ENCODE measurements at regions not wholly inside any gene's neighbourhood (a gene's known extent, or its start where the extent isn't known, plus 50 kb on each side); places are given as distances from the start of the nearest gene placed in this dataset.

DNA sequence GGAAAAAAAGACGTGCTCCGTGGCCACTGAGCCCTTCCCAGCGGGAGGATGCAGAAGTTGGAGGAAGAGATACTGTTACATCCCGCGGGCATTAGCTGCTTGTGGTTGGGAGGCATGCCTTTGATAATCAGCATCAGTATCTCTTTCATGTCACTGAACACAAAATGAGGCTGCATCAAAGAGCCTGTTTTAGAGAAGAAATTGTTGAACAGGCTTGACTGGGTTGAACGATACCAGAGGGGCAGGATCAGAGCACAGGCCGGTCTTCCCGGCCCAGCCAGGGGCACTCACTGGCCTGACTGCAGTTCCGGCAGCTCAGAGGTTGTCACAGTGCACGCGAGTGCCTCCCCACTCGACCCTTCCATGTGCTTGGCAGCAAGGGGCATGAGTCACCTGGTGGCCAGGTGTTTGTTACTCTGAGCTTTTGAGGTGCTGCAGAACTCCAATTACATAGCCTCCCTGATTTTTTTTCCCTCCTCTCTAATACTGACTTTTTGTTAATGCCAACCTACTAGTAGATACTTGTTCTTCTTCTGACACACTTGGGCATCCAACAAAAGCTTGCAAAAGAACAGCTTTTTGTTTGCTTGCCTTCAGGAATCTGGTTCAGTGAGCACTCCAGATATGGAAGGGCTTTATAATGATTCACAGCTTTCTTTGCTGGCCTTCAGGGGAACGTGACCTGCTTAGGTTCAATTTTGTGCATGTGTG is 121.6 kb downstream of the VAPA start:
- peak; percentile 56 for DNase-seq

DNA sequence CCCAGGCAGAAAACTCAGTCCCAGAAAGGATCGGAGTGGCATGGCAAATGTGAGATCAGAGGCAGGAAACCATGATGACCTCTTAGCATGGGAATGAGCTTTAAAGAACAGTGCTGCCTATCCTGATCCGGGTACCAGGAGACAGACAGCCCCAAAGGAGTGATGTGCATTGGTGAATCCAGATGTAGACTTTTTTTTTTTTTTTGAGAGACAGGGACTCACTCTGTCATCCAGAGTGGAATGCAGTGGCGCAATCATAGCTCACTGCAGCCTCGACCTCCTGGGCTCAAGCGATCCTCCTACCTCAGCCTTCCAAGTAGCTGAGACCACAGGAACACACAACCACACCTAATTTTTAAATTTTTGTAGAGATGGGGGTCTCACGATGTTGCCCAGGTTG is 122.7 kb downstream of the VAPA start:
- no peak for DNase-seq

DNA sequence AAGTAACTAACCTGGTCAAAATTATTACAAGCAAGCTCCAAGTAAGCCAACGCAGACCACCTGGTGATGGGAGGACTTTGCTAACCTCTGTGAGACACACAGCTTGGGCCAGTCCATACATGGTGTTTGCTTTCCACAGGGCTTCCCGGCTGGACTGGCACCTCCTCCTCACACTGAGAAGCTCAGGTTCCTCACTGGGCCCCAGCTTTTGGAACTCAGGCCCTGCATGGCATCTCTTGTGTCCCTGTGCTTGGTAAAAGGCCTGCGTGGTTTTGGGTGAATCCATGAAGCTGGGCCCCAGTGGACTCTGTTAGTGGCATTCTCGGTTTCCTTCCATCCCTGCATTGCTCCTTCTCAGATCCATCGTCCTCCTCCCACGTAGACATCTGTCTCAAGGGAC is 123.4 kb downstream of the VAPA start:
- no peak for DNase-seq

DNA sequence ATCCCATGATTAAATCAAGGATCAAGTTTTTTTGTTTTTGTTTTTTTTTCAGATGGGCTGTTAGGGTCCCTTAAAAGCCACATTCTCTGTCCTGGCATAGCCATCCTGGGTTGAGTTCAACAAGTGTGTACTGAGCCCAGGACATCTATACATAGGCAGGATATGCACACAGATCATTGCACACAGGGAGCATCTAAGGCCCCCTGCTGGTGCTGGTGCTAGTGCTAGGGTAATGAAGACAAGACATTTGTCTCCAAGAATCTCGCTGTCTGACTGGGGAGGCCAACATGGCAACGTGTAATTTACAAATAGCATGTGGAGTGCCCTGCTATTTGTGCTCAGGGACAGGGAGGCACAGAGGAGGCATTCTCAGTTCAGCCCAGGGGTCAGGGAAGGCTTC is 124.5 kb downstream of the VAPA start:
- no peak for DNase-seq

DNA sequence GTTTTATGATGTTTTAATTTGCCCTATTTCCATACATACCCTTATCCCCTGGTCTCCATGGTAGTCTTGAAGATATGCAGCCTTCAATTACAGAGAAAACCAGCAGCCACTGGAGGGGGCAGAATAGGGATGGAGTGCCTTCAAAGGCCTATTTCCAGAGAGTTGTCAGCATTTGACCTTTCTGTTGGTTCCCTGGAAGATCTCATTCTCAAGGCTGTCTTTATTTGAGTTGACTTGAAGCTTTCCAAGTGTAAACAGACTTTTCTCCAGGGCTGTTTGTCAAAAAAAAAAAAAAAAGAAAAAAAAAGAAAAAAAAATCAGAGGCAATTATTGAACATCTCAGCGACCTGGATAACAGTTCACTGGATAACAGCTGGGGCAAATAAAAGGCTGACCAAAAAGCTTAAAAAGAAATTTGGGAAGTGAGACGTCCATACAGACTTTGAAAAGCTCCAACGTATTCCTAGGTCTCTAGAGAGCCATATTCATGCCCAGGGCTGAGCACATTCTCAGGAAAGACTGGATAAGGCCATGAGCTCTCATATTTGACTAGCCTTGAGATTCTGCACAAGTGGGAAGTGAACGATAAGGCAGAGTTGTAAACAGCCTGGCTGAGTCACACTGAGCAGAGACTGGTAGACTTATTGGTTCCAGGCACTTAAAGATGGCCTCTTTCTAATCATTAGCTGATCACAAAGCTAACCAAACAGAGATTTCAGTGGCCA is 126.6 kb downstream of the VAPA start:
- no peak for DNase-seq

DNA sequence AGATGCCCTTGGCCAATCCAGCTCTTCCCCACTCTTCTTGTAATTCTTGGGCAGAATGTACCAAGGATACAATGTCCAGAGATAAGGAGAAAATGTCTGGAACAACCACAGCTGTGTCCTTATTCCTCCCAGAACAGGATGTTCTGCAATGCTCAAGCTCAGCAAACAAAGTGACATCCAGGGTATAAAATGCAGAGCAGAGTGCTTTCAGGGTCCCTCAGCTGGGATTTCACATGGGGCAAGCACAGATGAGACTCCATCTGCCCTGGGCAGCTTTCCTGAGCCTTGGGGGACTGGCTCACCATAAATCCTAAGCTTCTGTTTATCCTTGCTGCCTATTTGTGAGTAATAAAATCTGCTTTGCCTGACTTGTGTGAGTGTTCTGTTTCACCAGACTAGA is 127.4 kb downstream of the VAPA start:
- DNase-seq, result no peak

DNA sequence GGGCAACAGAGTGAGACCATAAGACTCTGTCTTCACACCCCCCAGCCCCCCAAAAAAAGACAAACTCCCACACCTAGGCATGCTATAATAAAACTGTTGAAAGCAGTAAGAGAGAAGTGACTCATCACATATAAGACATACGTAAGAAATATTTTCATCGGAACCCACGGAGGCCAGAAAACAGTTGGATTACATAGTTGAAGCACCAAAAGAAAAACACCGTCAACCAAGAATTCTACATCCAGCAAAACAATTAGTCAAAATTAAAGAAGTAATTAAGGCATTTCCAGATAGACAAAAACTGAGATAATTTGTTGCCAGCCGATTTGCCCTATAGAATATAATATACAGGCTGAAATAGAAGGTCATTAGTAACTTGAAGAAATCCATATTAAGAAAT is 128.7 kb downstream of the VAPA start:
- DNase-seq, result no peak

DNA sequence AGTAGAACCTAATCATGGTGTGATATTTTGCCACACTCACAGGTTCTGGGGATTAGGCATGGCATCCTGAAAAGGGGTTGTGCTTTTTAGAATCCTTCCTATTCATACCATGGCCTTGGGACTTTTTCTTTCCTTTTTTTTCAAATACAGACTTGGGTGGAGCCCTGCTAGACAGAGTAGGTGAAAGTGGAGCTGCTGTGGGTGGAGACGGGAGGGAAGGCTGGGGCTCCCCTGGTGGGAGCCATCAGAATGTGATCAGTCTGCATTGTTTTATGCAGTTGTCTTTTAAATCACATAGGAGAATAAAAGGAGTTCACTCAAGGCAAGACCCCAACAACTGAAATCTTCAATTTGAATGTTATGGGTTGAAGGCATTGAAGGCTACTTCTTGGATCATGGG is 130.2 kb downstream of the VAPA start:
- DNase-seq, result no peak

DNA sequence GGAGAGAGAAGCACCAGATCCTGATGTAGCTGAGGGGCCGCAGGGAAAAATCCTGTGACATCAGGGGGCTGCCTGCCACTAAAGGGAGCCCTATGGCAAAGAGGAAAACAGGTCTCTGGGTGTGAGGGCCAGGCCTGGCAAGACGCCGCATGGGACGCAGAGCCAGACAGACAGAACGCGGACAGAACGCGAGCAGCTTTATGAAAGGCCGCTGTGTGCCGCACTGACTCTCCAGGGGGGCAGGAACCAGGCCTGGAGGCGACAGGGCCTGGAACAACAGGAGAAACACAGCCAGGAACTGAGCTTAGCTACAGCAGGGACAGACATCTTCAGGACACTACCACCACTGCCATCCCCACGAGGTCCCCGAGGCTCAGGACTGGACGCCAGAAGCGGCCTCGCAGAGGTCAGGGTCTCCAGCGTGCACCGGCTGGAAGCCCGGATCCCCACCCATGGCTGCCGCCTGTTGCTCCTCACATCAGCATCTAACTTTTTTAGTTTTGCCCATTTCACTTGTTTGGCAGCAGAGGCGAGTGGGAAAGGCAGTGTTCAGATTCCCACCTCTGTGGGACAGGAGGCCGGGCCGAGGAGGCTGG is 131.6 kb downstream of the VAPA start:
- no peak for DNase-seq

DNA sequence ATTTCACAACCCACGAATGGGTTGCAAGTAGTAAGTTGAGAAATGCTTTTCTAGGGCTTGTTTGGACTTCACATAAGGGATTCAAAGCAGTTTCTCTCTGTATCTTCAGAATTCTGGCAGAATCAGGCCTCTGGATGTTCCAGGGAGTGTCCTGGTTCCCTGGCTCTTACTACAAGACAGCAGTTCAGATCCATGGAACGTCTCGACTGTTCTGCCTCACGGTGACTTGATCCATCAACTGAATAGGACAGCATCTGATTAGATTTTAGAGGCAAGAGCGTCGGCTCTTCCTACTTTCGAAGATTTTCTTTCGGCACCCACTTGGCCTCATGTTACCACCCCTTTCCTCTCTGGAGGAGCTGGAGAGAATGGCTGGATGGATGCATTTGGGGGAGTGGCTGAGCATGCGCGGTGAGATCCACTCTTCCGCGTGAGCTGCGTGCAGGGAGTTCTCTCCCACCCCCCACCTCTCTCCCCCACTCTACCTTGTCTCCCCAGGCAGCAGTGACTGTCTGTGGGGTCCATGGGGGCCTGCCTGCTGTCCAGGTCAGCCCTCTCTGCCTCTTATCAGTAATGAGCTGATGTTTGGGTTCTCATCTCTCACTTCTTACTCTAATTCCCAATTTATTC is 132.5 kb downstream of the VAPA start:
- DNase-seq, result no peak

DNA sequence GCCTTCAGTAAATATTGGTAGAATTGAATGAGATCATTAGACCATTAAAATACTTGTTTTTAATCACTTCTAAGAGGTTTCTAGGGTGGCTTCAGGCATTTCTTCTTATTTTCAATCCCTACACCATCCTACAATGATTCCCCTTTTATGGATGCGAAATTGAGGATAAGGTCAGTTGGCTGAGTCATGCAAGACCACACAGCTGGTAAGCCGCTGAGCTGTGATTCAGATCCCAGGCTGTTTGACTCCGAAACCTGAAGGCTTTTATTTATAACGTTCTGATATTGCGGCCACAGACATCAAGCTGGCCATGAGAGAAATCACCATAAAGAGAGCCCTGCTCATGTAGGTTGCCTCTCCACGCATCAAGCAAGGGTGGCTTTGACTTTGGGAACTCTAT is 133.4 kb downstream of the VAPA start:
- no peak for DNase-seq

DNA sequence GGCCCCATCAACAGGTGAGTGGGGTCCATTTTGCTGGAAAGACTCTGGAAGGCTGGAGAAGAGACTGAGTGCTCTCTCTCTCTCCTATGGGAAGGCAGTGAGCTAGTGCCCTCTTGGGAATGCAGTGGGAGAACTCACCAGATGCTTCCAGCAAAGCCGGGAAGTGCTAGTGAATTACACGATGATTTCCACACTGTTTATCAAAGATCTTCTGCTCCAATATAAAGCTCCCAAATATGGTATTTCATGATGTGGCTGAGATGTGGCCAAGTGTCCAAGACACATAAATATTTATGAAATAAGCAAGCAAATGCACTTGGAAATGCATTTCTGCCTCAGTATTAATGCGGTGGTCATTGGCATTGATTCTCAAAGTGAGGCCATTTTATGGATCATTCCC is 135.9 kb downstream of the VAPA start:
- no peak for DNase-seq

DNA sequence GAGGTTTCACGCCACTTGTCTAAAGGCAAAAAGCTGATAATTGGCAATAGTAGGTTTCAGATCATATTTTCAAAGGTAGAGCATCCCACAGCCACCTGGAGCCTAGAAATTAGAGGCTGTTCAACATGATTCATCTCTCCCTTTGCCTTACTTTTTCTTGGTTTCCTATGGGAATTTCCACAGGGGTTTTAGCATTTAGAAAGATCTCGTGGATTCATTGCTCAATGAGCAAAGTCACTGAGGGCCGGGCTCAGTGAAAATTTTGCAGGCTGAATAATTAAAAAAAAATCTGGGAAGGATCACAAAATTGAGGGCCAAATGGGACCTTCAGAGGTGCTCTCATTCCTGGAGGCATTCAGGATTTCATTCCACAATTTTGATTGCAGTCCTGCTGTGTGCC is 137.1 kb downstream of the VAPA start:
- no peak for DNase-seq

DNA sequence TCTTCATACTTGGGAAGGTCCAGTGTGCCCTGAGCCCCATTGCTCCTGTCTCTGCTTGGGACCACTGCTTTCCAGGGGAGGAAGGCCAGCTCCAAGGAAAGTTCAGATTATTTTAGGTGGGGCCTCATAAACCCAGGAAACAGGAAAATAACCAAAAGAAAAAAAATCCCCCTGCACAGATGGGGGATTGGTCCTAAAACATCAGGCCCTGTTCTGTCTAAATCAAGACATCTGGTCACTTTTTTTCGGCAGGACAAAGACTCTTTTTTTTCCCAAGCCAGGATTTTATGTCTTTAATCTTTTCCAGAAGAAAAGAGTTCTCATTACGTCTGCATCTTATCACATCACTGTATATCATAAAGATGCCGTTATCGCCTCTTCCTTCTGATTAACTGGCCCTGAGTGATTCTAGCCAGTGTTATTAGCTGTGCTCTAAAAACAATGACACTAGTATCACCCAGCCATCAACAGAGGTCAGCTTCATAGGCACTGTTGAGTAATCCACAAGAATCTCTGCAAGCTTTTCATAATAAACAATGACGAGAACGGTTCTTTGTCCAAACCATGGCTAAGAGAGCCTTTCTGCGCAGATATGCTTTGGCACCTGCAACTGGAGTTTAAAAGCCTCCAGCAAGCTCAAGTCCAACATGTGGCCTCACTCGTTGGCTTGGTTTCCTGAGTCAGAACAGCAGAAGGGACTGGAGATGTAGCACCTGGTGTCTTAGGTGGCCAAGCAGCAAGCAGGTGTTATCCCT is 138.2 kb downstream of the VAPA start:
- DNase-seq, result no peak

DNA sequence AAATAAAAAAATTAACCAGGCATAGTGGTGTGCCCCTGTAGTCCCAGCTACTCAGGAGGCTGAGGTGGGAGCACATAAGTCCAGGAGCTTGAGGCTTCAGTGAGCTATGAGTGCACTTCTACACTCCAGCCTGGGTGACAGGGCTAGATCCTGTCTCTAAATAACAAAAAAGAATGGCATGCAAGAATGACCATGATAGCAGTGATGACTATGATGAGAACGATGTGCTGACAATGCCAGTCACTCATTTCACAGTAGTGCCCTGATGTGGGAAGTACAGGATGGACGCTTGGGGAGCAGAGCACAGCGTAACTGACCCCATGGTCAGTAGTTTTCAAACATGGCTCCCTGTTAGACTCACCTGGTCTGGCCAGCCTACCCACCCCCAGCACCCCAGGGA is 139.1 kb downstream of the VAPA start:
- DNase-seq, result no peak

DNA sequence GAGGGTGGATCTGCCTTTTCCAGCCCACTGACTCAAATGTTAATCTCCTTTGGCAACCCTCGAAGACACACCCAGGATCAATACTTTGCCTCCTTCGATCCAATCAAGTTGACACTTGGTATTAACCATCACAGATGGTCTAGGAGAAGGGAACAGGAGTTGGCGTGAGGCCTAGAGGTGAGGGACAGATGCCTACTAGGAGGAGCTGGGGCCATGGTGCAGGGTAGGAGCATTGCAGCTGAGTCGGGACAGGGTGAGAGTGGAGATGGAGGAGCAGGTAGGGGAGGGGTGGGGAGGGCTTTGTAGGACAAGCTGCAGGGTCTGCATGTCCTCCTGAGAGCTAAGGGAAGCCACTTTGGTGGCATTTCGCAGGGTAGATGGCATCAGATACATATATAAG is 140.0 kb downstream of the VAPA start:
- no peak for DNase-seq

DNA sequence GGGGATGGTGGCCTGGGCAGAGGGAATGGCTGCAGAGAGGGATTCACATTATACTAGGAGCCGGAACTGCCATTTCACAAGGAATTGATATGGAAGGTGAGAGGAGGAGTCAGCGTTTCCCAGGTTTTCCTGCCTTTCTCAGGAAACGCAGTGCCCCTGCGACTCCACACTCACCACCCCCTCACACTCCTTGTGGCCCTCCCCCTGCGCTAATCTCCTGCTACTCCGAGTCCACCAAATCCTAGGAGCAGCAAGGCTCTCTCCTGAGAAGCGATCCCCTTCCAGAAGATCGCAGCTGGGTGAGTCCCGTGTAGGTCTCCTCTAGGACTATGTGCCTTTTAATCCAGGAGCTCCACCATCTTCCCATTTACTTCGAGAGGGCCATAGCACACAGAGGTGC is 140.6 kb downstream of the VAPA start:
- DNase-seq, result no peak

DNA sequence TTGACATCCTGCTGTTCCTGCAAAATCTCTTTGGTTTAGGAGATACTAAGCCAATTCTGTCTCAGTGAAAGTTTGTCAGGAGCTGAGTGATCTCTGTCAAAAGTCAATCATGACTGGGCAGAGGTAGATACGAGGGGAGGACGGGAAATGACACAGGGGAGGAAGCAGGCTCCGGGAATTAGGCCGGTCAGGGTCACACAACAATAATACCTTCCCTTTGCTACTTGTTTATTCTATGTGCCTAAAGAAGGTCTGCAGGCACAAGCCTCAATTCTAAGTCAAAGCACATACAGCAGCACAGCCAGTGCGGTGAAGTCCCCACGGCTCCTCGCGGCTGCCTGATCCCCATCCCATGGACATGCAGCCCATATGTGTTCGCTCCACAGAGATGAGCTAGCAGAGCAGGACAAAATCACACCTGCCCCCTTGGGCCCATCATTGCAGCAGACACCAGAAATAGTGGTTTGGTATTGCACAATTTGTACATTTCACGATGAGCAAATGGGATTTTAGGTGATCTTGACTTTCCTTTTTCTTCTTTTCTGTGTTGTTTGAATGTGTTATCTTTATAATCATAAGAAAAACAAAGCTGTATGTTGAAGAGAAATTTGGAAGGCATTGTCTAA is 141.4 kb downstream of the VAPA start:
- no peak for DNase-seq

DNA sequence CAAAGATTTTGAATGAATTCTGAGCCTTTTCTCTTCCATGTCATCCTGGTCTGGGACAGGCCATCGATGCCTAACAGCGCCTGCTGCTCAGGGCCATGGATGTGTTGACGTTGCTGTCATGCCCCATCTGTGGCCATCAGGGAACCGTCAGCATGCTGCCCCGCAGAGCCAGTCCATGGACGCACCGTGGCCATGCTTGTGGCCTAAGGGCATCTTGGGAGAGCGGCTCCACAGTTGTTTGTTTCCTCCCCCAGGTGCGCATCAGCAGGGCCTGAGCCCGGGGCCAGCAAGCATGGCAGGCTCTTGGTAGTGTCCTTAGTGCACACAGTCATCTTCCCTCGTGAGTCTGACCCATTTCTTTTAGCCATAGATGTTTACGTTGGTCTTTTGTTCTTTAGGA is 142.7 kb downstream of the VAPA start:
- DNase-seq, result no peak

DNA sequence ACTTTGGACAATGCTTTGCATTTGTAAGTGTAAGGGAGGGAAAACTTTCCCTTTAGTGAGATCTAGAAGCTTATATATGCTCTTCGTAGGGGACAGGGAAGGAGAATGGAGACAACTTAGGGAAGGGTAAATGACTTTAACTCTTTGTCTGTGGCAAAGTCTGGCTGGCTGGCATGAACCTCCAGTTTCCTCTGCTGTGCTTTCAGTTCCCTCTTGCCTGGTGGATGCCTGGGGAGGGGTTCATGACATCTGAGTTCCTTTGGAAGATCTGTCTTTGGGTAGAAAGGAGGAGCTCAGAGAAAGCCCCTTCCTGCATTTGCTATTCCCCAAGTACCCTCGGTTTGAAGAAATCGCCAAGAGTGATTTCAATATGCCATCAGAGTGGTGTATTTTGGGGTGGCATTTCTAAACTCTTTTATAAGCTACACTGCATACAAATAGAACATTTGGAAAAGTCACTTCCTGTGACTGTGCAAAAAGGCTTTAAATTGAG is 143.6 kb downstream of the VAPA start:
- DNase-seq, result no peak

DNA sequence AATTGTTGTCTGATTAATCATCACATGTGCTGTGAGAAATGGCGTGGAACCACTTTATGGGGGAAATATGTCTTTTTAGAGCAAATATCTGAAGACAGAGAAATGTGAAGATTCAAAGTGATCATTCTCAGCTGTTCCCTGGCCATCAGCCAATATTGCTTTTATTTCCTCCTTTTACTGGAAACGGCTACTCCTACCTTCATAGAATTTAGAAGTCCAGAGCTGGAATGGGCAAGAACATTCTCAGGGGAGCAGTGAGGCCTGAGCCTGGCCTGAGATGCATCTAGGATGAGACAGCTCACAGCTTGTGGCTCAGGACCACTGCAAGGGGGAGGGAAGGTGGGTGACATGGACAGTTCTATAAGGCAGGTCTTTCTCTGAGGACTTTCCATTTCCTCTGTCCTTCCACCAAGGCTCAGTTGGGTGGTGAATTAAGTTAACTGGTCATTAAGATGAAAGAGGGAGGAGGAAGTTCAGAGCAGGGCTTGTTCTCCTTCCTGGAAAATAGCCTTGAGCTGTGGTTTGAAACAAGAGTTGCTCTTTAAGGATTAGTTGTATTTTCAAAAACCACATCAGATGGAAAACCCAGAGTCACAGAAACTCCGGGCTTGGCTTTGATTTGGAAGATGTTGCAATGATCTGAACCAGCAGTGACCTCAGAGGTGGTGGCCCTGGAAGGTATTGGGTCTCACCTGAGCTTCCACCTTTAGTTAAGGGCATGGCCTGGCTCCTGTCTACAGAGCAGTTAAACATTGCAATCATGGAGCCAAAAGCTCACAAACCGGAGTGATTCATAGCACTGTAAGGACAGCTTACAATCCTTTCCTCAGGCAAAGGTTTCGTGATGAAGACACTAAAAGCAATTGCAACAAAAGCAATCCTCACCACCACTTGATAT is 144.3 kb downstream of the VAPA start:
- DNase-seq, result no peak
